HG03575 (cell line): ENCODE measurements at regions not wholly inside any gene's neighbourhood (a gene's known extent, or its start where the extent isn't known, plus 50 kb on each side); places are given as distances from the start of the nearest gene placed in this dataset.

Source experiments
- ATAC-seq: cut with Tn5 transposase; IDR thresholded peaks from one replicate; pipeline ENCODE4 v1.9.1; 2021; ENCODE audit not compliant: unreplicated experiment, insufficient number of reproducible peaks, low FRiP score; ENCODE audit errors: extremely low read depth

GRCh38 chr6:63437058-63437457, 117.3 kb upstream of the LGSN start:
- ATAC-seq = no peak

DNA sequence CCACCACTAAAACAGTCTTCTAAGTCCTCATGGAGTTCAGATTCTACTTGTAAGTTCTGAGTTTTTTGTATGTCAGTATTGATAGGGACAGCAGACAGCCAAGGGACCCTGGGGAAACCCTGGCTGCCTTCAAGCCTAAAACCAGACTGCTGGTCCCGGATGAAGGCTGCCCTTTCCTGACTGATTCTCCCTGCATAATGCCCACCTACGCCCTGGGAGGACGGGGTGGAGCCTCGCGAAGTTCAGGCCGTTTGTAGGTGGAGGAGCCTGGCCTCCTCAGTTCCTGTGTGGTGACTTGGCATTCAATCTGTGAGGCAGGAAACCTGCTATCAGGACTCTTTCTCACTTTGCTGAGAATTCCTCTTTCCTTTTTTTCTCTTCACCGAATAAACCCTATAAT, 120.3 kb upstream of the LGSN start:
- no peak for ATAC-seq

GRCh38 chr6:63440594-63440993, 120.8 kb upstream of the LGSN start:
- ATAC-seq = no peak

DNA sequence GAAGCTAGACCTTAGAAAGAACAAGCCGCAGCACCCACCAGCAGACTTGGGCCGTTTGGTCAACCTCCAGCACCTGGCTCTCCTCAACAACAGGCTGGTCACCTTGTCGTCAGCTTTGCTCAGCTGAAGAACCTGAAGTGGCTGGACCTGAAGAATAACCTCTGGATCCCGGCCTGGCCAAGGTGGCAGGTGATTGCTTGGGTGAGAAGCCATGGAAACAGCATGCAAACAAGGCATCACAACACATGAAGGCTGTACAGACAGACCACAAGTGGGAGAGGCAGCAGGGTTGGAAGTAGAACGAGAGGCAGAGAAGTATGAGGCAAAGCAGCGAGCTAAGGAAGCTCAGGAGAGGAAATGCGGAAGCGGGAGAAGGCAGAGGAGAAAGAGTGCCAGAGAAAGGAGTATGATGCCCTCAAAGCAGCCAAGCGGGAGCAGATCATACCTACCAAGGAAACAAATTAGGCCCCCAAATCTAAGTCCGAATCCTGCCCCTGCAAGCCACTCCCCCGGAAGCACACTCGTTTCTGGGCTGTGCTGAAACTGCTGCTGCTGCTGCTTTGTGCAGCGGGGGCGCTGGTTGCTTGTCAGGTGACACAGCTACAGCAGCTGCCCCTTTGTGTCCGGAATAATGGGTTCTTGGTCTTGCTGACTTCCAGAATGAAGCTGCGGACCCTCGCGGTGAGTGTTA, 121.6 kb upstream of the LGSN start:
- ATAC-seq = no peak

- no peak for ATAC-seq
Measured at GRCh38 chr6:63442870-63443269, 123.1 kb upstream of the LGSN start.

- ATAC-seq = no peak
Measured at GRCh38 chr6:63444768-63445167, 125.0 kb upstream of the LGSN start.

GRCh38 chr6:63446405-63446804, 125.9 kb upstream of the LOC128125822 start:
- ATAC-seq = no peak

DNA sequence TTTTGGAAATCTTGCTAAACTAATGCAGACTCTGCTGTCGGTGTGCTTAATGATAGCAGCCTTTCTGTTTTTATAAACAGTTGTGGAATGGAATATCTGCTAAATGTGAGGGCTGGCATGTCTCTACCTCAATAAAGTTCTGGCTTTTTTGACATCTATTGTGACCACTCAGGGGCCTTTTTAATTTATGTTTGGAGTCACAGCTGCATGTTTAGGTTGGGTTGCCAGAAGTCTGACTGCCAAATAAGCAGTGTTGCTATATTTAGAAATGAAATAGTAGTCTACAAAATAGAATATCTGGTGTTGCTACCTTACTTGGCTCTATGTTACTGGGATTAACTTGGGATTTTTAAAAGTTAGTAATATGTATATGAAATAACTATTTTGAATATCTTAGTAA, 125.1 kb upstream of the LOC128125822 start:
- no peak for ATAC-seq

DNA sequence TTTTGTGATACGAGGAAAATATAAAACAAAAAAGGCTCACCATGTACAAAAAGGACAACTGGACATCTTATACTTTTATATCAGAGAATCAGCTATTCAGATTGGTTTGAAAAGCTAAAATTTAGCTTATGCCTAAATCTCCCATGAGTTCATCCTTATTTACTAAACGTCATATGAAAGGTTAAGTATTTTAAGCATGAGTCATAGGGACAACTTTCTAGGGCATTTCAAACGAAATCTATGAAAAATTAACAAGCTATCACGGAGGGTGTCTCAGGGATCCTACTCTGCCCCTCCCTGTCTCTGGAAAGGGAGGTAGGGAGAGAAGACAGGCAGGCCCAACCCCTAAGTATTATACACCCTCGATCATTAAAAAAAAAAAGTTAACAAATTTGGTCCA, 124.1 kb upstream of the LOC128125822 start:
- ATAC-seq = no peak

DNA sequence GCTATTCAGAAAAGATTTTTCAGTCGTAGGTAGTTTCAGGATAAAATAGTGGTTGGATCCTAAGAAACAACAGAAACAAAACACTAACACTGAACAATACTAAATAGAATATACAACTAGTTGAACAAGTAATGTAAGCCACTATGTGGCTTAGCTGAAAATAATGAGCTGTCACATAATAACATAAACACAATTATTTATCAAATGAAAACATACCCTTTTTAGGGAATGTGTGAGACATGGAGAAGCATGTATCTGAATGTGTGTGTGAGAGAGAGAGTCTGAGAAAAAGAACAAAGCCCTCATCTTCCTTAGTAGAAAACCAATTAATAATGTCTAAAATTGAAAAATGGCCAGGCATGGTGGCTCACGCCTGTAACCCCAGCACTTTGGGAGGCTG, 122.6 kb upstream of the LOC128125822 start:
- ATAC-seq = no peak

DNA sequence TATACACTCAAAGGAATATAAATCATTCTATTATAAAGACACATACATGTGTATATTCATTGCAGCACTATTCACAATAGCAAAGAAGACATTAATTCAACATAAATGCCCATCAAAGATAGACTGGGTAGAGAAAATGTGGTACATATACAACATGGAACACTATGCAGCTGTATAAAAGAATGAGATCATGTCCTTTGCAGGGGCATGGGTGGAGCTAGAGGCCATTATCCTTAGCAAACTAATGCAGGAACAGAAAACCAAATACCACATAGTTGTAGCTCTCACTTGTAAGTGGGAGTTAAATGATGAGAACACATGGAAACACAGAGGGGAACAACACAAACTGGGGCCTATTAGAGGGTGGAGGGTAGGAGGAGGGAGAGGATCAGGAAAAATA, 121.0 kb upstream of the LOC128125822 start:
- no peak for ATAC-seq

GRCh38 chr6:63452125-63452524, 120.2 kb upstream of the LOC128125822 start:
- no peak for ATAC-seq

GRCh38 chr6:63456734-63457133, 115.5 kb upstream of the LOC128125822 start:
- ATAC-seq = no peak

- ATAC-seq = peak; percentile 83
Measured at GRCh38 chr6:63458480-63459115, 113.7 kb upstream of the LOC128125822 start.

- ATAC-seq = no peak
Measured at GRCh38 chr6:63459814-63460213, 112.5 kb upstream of the LOC128125822 start.

DNA sequence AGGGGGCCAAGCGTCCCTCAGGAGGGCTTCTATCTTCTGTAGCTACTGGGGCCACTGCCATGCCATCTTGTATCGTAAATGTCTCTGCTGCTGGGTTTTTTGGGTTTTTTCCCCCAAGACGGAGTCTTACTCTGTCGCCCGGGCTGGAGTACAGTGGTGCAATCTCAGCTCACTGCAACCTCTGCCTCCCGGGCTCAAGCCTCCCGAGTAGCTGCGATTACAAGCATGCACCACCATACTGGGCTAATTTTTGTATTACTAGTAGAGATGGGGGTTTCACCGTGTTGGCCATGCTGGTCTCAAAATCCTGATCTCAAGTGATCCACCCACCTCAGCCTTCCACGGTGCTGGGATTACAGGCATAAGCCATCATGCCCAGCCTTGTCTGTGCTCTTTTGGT, 111.3 kb upstream of the LOC128125822 start:
- ATAC-seq = no peak

- ATAC-seq = no peak
Measured at GRCh38 chr6:63464060-63464459, 108.2 kb upstream of the LOC128125822 start.

DNA sequence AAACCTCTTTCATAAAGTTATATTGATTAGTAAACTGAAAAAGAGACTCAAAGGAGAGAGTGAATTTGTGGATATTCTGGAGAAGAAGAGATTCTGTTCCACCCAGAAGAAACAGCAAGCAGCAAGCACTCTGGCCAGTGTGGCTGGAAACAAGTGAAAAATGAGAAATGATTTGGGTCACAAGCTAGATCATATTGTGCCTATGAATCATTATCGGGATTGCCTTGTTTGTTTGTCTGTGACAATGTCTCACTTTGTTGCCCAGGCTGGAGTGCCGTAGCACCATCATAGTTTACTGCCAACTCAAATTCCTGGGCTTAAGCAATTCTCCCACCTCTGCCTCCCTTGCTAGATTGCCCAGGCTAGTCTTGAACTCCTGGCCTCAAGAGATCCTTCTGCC, 106.5 kb upstream of the LOC128125822 start:
- no peak for ATAC-seq

- ATAC-seq = no peak
Measured at GRCh38 chr6:63466242-63466733, 106.0 kb upstream of the LOC128125822 start.

DNA sequence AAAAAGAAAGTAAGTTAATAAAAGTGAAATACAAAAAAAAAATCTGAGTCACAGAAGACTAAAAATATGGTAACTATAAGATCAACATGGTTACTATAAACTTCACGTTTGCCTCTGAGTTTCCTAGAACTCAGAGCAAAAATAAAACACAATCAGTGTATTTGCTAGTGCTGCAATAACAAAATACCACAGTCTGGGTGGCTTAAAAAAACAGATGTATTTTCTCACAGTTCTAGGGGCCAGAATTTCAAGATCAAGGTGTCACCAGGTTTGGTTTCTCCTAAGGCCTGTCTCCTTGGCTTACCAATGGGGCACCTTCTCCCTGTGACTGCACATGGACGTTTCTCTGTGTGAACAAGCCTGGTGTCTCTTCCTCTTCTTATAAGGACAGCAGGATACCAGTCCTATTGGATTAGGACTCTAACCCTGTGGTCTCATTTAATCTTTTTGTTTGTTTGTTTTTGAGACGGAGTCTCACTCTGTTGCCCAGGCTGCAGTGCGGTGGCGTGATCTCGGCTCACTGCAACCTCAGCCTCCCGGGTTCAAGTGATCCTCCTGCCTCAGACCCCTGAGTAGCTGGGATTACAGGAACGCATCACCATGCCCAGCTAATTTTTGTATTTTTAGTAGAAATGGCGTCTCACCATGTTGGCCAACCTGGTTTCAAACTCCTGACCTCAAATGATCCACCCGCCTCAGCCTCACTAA, 104.9 kb upstream of the LOC128125822 start:
- ATAC-seq = no peak
